ENCODE measurements at regions not wholly inside any gene's neighbourhood (a gene's known extent, or its start where the extent isn't known, plus 50 kb on each side); places are given as distances from the start of the nearest gene placed in this dataset.

DNA sequence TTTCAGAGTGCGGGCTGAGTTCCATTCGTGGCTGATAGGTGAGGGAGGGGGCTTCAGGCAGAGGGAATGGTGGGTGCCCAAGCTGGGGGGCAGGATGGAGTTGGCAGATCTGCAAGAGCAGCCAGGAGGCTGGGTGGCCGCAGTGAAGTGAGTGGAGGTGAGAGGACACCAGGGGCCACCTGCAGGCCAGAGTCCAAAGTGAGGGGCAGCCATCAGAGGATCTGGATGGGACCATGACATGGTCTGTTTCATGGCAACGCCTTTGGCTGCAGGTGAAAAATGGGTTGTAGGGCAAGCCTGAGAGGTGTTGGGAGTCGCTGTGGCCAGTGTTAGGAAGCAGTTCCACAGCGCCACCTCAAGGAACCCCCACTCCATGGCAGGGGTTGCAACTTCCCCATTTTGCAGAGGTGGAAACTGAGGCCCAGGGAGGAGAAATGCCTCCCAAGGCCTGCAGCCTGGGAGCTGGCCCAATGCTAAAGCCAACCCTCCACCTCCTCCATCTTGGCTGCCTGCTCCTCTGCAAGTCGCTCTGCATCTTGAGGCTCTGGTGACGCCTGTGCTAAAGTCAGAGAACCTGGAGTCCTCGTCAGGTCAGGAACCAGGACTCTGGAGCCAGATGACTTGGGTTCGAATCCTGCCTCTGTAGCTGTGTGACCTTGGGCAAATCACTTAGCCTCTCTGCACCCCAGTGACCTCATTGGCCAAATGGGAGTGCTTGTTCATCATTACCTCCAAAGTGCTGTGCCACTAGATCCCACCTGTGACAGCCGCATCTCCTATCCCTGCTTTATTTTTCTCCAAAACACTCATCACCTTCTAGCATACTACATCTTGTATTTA, 153.8 kb downstream of the CEBPB start:
- DNase-seq: no peak

DNA sequence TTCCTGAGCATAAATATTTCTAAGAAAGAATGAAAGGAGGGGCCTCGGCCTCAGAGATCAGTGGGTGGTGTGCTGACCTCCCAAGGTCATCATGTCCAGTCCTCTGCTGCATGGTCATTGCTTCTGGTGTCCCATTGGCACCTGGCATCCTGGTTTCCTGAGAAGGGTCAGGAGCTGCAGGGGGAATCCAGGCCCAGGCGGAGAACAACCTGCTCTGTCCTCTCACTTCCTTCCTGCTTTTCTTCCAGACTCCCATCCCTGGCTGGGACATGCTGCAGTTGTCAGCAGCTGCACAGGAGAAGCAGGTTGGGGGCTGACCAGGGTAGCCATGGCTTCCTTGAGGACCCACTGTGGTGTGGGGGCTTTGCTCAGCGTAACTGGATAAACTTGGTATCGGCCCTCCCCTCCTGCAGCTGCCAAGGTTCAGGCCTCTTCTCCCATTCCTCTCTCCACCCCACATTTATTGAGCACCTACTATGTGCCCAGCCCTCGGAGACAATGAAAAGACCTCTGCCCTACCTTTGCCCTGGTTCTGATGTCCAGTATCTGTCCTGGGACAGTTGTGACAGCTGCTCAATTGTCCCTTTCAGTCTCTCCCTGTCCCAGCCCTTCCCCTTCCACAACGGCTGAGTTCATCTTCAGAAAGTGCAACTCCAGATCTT, 155.2 kb downstream of the CEBPB start:
- no peak for DNase-seq

DNA sequence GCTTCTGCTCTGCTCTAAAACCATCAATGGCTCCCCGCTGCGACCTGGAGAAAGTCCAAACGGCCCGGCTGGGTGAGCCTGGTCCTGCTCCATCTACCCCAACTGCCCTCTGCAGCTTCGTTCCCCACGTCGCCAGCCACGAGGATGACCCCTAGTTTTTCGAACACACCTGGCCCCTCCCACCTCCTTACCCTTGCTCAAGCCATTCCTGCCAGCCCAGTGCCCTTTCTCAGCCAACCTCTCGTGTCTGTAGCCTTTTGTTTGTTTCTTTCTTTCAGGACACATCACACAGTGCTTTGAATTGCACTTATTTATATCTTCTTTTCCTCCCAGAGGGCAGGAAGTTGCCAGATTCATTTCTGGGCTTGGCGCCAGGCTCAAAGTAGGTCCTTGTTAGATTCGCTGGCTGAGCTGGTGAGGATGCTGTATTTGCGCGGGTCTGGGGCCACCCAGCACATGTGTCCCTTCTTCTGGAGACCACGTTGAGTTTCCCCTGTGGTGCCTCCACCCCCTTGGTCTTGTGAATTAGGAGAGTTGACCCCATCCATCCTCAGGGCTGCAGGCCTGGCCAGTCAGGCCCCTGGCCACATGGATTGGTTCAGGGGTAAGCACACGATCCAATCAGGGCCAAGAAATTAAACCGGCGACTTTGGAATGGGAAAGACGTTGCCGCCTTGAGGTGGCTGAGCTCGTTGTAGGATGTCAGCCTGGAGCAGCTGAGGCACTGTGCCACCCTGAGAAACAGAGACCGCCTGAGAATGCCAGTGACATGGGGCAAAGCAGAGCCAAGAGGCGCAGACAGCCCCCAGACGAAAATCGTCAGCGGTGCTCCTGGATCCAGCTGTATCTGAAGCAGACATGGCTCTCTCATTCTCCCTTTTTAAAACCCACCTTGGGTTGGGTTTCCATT, 156.0 kb downstream of the CEBPB start:
- peak; percentile 83 for DNase-seq

DNA sequence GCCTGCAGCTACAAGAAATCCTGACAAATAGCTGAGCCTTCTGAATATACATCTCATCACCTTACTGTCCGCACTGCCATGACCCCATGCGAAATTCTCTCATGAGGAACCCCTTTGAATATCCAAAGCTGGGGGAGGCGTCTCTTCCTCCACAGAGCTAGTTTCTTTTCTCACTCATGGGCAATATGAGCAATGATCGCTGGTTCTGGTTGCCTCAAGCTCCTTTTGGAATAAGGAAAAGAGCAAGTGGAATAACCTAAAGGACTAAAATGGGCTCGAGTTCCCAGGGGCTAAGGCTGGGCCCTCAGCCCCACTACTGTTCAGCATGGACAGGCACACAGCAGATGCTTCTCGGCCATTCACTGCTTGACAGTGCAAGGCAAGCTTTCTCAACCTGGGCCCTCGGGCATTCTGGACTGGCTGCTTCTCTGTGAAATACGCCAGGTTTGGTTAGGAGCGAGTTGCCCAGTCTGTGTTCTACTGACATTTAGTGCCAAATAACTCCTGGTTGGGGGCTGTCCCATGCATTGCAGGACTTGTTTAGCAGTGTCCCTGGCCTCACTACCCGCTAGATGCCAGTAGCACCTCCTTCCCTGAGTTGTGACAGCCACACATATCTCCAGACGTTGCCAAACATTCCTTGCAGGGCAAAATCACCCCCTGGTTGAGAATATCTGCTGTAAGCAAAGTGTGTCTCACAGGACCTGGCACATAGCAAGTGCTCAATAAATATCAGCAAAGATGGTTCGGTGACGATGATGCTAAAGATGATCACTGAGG, 156.8 kb downstream of the CEBPB start:
- DNase-seq: no peak

DNA sequence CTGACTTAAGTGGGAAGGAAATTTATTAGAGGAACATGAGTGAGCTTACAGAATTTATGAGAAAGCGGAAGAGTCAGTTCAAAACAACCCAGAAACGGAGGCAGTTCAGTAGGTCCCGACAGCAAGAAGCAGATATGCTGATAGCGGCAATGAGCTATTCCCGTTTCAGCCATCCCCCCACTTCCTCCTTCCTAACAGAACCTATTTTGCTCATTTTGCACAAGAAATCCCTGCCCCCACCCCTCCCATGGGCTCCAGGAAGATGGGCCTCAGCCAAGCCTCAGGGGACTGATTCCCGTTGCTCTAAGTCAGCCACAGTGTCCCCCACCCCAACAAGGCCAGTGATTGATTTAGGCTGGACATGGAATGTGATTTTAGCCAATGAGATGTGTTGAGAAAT, 157.5 kb downstream of the CEBPB start:
- no peak for DNase-seq

DNA sequence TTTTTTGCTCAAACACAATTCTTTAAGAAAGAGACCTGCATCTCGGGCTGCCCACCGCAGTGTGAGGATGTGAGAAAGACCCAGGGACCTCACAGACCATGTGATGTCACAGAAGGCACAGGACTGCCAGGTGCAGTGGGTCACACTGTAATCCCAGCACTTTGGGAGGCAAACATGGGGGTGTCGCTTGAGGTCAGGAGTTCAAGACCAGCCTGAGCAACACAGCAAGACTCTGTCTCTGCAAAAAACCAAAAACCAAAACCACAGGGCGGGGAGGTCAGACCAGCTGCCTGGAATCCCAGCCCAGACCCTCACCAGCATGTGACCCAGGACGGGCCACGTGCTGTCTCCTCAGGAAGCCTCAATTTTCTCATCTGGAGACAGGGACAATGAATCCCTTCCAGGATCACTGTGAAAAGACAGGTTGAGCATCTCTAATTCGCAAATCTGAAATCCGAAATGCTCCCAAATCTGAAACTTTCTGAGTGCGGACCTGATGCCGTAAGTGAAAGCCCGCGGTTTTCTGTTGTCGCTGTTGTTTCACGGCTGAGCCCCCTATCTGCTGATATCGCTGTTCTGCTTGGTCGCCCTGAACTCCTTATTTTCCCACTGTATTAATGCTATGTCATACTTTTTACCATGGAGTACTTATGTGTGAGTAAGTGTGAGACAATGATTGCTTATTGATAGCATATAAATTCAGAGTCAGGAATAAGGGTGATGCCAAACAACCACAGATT, 159.5 kb upstream of the PTPN1 start:
- DNase-seq: no peak

DNA sequence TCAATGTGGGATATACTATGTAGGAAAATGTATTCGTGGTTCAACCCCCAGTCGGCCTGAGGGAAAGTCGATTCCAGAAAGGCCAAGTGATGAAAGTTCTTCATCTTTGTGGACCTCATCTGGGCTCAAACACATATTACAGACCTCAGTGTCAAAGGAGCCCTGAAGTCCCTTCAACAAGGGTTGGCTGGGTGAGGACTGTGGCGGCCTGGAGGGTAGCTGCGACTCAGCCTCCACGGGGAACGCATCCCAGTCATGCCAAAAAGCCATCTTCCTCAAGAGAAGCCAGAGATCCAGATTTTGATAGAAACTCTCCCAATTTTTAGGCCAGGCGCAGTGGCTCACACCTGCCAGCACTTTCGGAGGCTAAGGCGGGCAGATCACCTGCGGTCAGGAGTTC, 158.6 kb upstream of the PTPN1 start:
- no peak for DNase-seq

DNA sequence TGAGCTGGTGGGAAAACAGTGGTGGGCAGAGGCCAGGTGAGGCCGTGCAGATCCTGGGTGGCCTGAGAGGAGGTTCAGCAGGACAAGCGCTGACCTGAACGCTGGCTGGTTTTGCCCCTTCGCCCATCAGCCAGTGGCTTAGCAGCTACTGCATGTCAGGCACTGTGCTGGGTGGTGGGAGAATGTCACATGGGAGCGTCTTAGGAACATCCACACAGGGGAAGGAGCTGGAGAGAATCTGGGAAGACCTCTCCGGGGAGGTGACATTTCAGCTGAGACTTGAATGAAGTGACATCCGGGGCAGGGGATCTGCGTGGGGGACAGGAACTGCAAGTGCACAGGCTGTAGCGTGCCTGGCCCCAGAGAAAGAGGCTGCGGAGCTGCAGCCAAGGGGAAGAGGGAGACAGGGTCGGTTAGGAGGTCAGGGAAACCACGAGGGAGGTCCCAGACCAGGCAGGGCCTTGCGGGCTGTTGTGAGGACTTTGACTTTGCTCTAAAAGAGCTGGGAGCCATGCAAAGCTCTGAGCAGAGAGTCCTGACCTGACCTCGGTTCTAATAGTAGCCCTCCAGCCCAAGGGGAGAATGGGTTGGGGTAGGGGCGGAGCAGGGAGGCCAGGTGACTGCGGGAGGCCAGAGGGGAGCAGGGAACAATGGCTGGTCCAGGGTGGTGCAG, 156.8 kb upstream of the PTPN1 start:
- DNase-seq: no peak

DNA sequence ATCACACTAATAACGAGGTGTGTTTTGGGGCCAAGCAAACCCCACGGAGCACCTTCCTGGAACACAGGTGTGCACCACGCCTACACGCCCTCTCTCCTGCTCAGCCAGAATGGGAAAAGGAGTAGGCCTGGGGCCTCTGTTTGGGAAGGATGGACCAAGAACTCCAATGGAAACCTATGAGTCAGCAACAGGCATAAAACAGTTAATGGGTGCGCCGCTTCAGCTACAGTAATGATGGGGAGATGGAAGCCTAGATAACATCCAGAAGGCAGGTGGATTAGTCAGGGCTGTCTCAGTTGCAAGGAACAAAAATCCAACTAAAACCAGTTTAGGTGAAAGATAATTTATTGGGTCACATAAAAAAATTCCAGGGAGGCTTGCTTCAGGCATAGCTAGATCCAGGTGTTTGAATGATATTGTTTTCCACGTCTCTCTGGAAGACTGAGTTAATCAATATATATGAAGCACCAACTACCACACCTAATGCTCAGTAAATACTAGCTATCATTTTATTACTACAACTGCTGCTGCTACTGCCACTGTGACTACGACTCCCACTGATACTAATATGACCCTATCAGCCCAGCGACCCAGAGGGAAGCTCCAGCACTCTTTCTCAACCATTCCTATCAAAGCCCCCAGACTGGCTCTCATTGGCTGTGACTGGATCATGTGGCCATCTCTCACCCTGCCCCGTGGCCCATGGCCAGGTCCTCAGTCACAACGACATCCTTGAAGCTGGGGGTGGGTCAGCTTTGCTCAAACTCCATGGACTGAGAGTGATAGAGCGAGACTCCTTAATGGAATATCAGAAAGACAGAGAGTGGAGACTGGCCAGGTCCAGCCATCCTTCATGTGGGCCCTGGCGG, 155.2 kb upstream of the PTPN1 start:
- DNase-seq: no peak

DNA sequence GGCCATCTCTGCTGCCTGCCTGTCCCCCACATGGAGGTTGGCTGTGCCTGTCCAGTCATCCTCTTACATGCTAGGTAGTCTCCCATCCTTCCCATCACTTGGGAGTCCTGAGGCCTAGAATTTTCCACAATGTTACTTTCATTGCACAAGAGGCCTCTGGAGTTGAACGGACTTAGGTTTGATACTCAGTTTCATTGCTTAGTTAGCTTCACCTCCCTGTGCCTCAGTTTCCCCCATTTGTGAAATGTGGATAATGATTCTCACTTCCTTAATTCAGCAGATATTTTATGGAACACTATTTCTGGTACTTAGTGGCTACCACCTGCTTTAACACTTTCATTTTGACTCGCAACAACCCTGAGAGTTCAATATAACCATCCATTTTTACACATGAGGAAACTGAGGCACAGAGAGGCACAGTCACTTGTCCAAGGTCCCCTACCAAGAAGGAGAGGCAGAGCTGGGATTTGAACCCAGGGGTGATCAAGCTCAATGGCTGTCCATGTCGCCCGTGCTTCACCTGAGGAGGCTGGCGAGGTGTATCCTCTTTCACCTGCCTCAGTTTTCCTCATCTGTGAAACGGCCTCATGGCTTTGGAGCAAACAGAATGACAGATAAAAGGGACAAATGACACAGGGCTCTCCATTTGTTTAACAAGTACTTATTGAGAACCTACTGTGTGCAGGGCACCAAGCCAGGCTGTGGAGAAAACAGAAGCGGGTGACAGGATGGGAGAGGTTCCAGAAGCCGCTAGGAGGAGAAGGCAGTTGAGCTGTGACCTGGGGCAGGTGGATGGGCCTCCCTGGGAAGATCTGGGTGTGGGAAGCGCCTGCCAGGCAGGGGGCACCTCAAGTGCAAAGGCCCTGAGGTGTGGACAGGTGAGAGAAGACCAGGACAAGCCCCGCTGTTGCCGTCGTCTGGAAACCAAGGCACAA, 154.3 kb upstream of the PTPN1 start:
- no peak for DNase-seq

DNA sequence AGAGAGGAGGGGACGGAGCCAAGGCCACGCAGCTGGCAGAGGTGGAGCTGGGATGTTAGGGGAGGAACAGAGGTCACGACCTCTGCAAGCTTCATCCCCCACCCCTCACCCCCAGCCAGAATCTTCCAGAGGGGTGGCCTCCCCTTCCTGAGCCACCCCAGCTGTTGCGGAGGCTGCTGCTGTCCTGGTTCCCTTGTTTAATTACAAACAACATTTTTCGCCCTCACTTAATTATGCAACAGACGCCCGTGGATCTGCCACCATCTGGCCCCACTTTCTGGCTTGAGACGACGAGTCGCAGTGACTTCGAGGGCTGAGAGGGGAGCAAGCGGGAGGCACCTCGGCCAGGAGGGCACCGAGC, 153.7 kb upstream of the PTPN1 start:
- DNase-seq: no peak

DNA sequence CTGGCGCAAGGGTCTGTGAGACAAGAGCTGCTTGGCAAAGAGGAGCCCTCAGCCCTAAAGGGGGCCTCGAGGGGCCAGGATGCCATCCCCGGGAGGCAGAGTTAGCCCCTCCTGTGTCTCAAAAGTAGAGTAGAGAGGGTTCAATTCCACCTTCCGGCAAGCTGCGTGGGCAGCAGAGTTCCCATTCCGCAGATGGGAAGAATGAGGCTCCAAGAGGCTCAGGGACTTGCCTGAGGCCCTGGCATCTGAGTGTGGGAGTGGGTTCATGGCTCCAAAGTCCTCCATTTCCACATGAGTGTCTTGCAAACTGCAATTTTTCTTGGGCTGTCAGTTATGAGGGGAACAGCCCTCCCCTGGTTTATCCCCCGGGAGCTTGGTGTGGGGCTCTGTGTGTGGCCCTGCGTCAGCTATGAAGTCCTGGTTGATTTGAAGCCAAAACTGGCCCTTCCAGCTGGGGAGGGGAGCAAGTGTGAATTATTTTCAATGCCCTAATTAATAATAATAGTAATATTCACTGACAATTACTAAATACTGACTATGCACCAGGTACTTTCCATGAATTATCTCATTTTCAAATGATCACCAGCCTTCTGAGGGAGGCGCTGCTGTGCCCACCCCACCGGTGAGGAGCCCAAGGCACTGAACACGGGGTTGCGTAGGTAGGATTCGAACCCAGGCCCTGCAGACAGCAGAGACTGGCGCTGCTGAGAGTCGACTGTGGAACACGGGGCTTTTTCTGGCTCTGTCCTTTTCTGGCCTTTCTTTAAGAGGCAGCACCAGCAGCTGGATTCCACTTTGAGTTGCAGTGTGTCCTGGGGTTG, 153.0 kb upstream of the PTPN1 start:
- DNase-seq: no peak

DNA sequence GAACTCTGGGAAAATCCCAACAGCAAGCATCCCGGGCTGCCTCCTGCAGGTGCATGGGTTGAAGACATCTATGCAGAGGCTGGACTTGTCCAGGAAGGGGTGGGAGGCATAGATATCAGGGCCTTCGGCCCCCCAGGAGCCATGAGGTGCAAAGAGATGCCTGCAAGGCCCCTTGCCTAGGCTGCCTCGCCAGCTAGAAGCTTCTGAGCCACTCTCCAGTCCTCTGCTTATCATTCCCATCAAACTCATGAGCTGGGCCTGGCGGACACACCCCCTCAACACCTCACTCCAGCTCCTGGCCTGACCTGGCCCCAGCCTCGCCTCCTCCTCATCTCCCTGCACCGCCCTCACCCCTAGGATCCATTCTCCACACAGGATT, 152.4 kb upstream of the PTPN1 start:
- DNase-seq: no peak

DNA sequence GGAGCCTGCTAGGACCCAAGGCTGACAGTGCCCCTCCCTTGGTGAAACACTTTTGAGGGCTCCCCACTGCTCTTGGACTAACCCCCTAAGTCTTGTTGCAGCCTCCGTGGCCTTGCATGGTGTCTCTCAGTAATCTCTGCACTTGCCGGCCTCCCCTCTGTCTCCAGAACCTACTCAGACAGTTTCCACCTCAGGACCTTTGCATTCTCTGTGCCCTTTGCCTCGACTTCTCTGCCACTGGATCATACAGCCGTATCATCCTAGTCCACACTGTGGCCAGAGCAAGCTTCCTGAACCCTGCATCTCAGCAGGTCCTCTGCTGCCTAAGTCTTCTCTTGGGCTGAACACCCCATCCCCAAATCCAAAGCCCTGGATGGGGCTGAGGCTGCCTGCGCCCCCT, 152.0 kb upstream of the PTPN1 start:
- DNase-seq: no peak

DNA sequence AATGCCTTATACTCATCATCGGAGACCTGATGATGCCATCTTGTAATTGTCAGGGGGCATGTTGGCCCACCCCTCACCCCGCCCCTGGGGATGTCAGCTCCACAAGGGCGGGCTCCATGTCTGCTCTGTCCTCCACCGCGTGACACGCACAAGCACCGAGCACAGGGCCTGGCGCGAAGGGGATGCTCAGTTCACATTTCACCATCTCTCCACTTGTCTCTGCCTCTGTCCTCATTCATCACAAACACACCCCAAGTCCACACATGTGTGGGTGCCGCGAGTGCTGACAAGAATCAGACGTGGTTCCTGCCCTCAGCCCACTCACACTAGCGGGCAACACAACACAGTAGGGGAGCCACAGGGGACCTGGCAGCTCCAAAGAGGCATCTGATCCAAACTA, 151.2 kb upstream of the PTPN1 start:
- DNase-seq: no peak

DNA sequence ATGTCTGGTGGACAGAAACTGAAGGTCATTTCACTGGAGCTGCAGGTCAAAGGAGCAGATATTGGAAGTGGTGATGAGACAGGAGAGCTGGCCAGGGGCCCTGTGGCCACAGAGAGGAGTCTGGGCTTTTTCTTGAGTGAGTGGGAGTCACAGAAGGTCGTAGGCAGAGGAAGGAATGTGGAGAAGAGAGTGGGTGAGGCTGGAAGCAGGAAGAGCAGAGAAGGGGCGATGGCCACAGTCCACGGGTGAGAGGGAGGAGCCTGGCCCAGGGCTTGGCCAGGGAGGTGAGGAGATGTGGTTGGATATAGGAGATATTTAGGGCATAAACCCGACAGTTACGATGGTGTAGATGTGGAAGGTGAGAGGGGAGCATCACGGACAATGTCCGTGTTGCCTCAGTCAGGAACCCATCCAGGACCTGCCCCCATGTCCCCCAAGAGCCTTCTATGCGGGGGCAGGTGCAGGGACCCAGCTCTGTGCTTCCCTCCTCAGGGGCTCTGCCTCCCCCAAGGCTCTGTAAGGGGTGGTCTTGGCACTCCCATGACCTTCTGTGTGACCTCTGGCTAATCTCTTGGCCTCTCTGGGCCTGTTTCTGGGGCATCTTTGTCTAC, 150.5 kb upstream of the PTPN1 start:
- DNase-seq: no peak

DNA sequence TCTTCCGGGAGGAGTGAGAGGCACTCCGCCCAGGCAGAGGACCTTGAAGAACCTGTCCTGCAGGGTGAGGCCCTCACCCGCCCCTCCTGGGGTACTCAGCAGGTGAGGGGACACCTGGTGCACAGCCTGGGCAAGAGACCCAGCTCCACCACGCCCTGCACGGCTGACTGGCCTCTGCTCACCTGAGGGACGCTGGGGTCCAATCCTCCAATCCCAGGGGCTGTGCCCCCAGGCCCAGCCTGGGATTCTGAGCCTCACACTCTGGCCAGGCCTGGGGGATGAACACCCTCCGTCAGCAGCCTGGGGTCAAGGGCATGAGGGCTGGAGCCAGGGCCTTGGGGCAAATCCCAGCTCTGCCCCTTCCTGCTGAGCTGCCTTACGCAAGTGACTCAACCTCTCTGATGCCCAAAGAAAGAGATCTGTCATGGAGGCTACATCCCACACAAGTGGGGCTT, 149.9 kb upstream of the PTPN1 start:
- DNase-seq: no peak

DNA sequence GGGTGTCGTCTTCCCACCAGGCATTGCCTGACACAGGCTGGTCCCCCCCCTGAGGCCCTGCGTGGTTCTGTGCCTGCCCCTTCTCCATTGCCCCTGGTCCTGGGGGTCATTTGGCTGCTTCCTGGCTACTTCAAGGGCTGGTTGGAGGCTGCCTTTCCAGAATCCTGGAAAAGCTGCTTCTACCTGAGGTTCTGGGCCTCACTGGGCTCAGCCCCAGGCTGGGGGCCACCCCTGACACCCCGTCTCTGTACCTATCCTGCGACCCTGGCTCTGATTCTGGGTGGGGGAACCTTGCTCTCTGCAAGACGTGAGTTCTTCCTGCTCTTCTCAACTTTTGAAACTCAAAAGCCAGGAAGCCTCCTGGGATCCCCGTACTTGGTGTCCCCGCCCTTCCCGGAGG, 149.3 kb upstream of the PTPN1 start:
- DNase-seq: no peak
